Inferior parietal cortex (tissue), 1 donor: ENCODE measurements at regions not wholly inside any gene's neighbourhood (a gene's known extent, or its start where the extent isn't known, plus 50 kb on each side); places are given as distances from the start of the nearest gene placed in this dataset.
A peak's percentile ranks its signal among the peaks of the same experiment; 100 is the strongest.

Experiments
- DNase-seq: peaks from one replicate; pipeline ENCODE4 v3.0.0-alpha.2; 2016; ENCODE audit errors: extremely low spot score

- no peak for DNase-seq
These were observed 193.3 kb upstream of the PROK2 start for GRCh38 chr3:71978150-71978721.

DNA sequence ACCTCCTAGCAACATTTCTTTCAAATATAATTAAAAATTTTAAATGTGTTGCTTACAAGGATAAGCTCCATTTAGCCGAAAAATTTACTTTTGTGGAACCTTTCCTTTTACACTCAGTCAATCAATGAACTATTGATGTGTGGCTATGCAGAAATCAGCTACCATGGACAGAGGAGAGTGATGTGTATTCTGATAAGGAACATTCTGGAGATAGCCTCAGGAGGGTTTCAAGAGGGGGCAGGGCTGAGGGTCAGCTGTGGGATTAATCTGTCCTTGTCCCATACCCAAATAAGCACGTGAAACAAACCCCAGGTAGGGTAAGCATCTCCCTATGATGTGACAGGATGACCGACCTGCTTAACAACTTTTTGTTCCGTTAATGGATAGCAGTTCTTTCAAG, 192.6 kb upstream of the PROK2 start:
- no peak for DNase-seq

DNA sequence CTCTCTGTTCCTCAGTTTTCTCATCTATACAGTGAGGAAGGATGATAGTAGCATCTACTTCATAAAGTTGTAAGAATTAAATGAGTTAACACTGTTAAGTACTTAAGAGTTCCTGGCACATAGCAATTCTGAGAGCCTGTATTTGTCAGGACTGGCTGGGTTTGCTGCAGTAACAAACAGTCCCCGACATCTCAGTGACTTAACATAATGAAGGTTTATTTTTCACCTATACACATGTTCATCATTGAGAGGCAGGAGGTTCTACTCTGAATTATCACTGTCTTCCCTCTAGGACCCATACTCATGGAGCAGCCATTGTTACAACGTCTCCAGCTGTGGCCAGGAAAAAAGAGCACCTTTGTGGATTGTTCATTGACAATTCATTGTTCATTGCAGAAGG, 190.6 kb upstream of the PROK2 start:
- no peak for DNase-seq

- no peak for DNase-seq
These were observed 189.8 kb upstream of the PROK2 start for GRCh38 chr3:71974786-71975185.

- DNase-seq, result no peak
These were observed 188.5 kb upstream of the PROK2 start for GRCh38 chr3:71973274-71974030.

GRCh38 chr3:71972031-71972430, 187.1 kb upstream of the PROK2 start:
- no peak for DNase-seq

DNA sequence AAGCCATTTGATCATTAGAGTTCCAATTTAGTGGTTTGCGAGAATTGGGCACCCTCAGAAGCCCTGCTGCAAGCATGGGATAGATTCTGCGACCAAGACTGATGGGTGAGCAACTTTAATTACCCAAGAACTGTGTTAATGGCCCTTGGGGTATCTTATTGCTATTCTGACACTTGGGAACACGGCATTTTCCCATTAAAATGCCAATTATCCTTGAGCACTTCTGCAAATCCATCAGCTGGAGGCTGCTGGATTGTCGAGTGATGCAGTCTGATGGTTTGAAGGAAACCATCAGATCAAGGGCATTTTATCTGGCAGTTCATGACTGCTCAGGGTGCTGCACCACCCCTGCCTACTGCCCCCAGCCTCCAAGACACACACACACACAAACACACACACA, 183.6 kb upstream of the PROK2 start:
- DNase-seq, result no peak

DNA sequence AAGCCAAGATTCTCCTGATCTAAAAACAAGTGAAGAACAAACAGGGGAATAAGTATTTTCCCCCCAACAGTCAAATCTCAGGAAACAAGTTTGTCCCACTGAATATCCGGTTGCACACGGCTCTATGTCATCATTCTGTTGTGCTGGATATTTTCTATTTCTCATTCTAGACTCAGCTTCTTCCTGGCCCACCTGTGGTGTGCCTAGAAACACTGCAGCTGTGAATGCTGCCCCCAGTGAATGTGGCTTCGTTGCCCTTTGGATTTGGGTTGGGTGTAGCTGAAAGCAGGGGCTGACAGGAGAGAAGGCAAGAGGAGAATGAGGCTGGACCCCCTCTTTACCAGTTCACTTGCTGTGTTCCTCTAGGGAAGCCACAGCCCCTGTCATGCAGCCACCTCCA, 181.2 kb upstream of the PROK2 start:
- no peak for DNase-seq

DNA sequence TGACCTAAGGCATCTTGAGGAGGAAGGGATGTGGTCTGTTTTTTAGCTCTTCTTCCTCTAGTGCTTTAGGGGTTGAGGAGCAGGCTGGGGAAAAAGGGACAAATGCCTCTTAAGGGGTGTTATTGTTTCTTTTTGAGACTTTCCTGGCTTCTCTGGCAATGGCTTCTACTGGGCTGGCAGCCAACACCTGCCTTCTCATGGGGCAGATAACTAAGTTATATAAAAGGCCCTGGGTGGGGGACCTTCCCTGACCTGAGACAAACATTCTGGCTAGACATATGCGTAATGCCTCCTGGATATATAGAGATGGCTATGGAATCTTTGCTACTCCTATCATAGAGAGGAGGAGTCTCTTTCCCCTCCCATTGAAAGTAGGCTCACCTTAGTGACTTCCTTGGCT, 179.2 kb upstream of the PROK2 start:
- DNase-seq, result no peak

DNA sequence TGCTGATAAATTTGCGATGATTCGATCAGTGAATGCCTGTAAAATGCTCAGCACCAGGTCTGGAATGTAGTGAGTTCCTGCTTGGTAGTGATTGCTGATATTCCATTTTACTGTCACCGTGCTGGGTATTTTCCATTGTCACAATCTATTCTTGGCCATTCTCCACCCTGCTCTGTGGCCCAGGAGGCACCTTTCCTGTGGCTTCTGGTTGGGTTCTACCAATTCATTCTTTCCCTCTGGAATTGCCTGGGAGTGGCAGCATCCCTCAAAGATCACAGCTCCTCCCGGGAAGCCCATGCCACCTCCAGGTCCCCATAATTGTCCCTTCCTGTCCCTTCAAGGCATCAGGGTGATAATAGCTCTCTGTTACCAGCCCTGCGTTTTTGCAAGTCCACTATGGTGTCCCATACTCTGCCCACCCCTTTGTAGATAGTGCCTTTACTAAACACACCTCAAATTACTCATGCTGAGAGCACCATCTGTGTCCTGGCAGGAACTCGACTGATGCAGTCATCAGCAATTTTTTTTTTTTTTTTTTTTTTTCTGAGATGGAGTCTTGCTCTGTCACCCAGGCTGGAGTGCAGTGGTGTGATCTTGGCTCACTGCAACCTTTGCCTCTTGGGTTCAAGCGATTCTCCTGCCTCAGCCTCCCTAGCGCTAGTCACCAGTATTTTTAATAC, 177.8 kb upstream of the PROK2 start:
- no peak for DNase-seq

- DNase-seq, result no peak
These were observed 176.9 kb upstream of the PROK2 start for GRCh38 chr3:71961891-71962290.

GRCh38 chr3:71961378-71961777, 176.4 kb upstream of the PROK2 start:
- DNase-seq, result no peak

DNA sequence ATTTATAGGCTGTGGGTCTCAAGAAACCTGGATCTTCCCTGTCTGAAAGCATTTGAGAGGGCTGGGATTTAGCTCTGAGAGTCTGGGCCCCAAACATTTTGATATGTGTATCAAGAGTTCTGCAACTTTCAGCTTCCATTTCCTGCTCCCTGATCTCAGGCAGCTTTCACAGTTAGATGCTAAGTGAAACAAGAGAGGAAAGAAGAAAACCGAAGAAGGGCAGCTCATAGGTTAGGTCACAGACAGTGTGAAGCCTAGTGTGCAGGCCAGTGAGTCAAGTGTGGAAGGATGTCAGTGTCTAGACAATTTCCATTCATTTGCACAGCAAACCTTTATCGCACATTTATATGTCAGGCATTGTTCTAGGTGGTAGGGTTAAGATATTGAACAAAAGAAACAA, 173.6 kb upstream of the PROK2 start:
- no peak for DNase-seq

- no peak for DNase-seq
These were observed 171.8 kb upstream of the PROK2 start for GRCh38 chr3:71956716-71957115.

DNA sequence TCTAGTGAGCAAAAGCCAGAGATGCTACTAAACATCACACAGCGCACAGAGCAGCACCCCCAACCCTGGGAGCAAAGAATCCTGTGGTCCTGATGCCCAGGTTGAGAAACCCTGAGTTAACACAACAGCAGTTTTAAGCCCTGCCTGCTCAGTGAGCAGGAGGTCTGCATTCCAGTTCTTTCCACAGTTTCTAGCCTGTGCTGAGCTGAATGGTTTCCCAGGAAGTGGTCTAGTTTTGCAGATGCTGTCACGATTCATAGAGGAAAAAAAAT, 171.1 kb upstream of the PROK2 start:
- no peak for DNase-seq

DNA sequence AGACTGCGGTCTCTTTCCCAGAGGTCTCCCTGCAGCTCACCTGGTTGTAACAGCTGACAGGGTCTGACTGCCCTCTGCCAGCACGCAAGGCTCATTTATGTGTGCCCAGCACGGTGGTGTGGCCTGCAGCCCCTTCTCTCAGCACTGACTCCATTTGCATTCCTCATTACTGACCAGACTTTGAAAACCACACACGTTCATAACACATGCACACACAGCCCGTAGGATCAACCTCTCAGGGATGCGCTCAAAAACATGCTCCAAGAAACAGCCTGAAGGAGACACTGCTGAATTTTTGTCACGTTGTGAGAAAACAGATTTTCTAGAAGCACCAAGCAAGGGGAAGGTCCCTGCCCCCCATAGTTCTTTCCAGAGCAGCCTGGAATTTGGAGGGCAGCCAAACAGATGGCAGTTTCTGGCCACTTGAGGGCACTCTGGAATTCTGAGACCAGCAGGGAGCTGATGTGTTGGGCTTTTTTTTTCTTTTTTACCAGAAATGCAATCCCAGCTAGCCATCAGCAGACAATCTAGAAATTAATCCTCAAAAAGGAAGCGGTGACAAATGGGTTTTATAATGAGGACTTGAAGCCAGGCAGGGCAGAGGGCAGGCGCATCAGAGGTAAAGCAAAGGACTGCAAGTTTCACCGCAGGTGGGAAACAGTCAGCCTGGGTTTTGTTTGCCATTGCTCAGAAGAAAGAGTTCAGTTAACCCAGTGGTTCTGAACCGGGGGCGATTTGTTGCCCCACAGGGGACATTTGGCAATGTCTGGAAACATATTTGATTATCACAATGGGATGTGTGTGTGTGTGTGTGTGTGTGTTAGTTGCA, 170.5 kb upstream of the PROK2 start:
- peak; percentile 94 for DNase-seq

- DNase-seq, result no peak
These were observed 166.9 kb upstream of the PROK2 start for GRCh38 chr3:71951842-71952241.

- no peak for DNase-seq
These were observed 166.4 kb upstream of the PROK2 start for GRCh38 chr3:71951361-71951760.

DNA sequence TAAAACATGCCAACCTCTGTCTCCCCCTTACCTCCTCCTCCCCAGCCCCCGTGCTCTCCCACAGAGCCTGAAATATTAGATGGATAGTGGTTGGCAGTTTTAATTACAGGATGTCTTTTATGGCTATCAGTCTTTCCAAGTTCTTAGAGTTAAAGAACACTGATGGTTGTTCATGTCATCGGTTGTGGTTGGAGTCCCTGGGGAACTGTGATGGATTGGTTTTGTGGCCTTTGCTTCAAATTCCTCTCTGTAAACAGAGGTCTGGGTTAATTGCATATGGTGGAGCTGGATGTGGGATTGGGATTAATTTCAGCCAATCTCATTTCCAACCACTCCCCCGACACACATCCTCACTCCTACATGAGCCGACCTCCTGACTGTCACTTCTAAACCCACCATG, 164.5 kb upstream of the PROK2 start:
- no peak for DNase-seq

- DNase-seq, result no peak
These were observed 159.6 kb upstream of the PROK2 start for GRCh38 chr3:71944482-71945065.

GRCh38 chr3:71942432-71943187, 157.7 kb upstream of the PROK2 start:
- DNase-seq, result no peak

GRCh38 chr3:71940486-71940885, 155.5 kb upstream of the PROK2 start:
- DNase-seq, result no peak
